Germinal center (tissue), 1 donor: ENCODE measurements at regions not wholly inside any gene's neighbourhood (a gene's known extent, or its start where the extent isn't known, plus 50 kb on each side); places are given as distances from the start of the nearest gene placed in this dataset.
"Not testable (repeated sequence)": the region's sequence is repeated elsewhere in the genome, so short reads cannot be mapped to it uniquely, and the experiment has no call there.

Source experiments
- DNase-seq: peaks from one replicate; pipeline ENCODE4 v3.0.0; 2012; ENCODE audit warnings: mixed read lengths, low spot score

- DNase-seq = no peak
Measured at GRCh38 chr7:157467496-157468212, 130.8 kb downstream of the DNAJB6 start.

- no peak for DNase-seq
Measured at GRCh38 chr7:157468221-157469111, 131.7 kb downstream of the DNAJB6 start.

GRCh38 chr7:157469181-157470016, 132.6 kb downstream of the DNAJB6 start:
- DNase-seq = no peak

GRCh38 chr7:157470017-157470322, 133.2 kb downstream of the DNAJB6 start:
- no peak for DNase-seq

GRCh38 chr7:157470701-157471131, 133.9 kb downstream of the DNAJB6 start:
- no peak for DNase-seq

- DNase-seq = no peak
Measured at GRCh38 chr7:157471259-157472125, 134.7 kb downstream of the DNAJB6 start.

- no peak for DNase-seq
Measured at GRCh38 chr7:157472311-157473050, 135.7 kb downstream of the DNAJB6 start.

- no peak for DNase-seq
Measured at GRCh38 chr7:157473051-157473569, 136.3 kb downstream of the DNAJB6 start.

- peak; percentile 55 for DNase-seq
Measured at GRCh38 chr7:157474685-157475084, 137.9 kb downstream of the DNAJB6 start.

GRCh38 chr7:157475095-157475494, 138.3 kb downstream of the DNAJB6 start:
- DNase-seq = no peak

- no peak for DNase-seq
Measured at GRCh38 chr7:157475601-157476000, 138.8 kb downstream of the DNAJB6 start.

- DNase-seq = no peak
Measured at GRCh38 chr7:157476201-157476600, 139.4 kb downstream of the DNAJB6 start.

- DNase-seq = no peak
Measured at GRCh38 chr7:157476654-157477549, 140.1 kb downstream of the DNAJB6 start.

- DNase-seq = no peak
Measured at GRCh38 chr7:157477550-157478212, 140.9 kb downstream of the DNAJB6 start.

GRCh38 chr7:157478611-157479010, 141.8 kb downstream of the DNAJB6 start:
- DNase-seq = not testable (repeated sequence)

GRCh38 chr7:157479326-157479725, 142.5 kb downstream of the DNAJB6 start:
- DNase-seq = no peak

GRCh38 chr7:157480371-157481050, 143.7 kb downstream of the DNAJB6 start:
- no peak for DNase-seq

- no peak for DNase-seq
Measured at GRCh38 chr7:157481389-157481788, 144.6 kb downstream of the DNAJB6 start.
